H9 (cell line): ENCODE measurements at regions not wholly inside any gene's neighbourhood (a gene's known extent, or its start where the extent isn't known, plus 50 kb on each side); places are given as distances from the start of the nearest gene placed in this dataset.

Experiments
- DNase-seq: peaks from one replicate; pipeline ENCODE4 v3.0.0-alpha.2; 2017
- H2AFZ ChIP-seq: one replicate; pipeline ENCODE4 v1.6.1; 2013; ENCODE audit warnings: mild to moderate bottlenecking, low read length, control low read depth, moderate library complexity
- H2AK5ac ChIP-seq: 2 replicates; pipeline ENCODE4 v1.6.1; 2013; ENCODE audit warnings: low read length, control low read depth, mixed read lengths; ENCODE audit not compliant: insufficient read length
- H2BK120ac ChIP-seq: one replicate; pipeline ENCODE4 v1.6.1; 2013; ENCODE audit warnings: low read depth, mild to moderate bottlenecking, low read length, control low read depth, inconsistent platforms; ENCODE audit not compliant: poor library complexity, severe bottlenecking
- H2BK12ac ChIP-seq: 2 replicates; pipeline ENCODE4 v1.6.1; 2013; ENCODE audit warnings: low read length, control low read depth, mixed read lengths, low read depth; ENCODE audit not compliant: insufficient read length
- H2BK15ac ChIP-seq: 2 replicates; pipeline ENCODE4 v1.6.1; 2013; ENCODE audit warnings: low read depth, low read length, control low read depth
- H2BK20ac ChIP-seq: one replicate; pipeline ENCODE4 v1.6.1; 2013; ENCODE audit warnings: low read depth, mild to moderate bottlenecking, low read length, control low read depth, inconsistent platforms; ENCODE audit not compliant: poor library complexity, severe bottlenecking
- H2BK5ac ChIP-seq: 2 replicates; pipeline ENCODE4 v1.6.1; 2013; ENCODE audit warnings: low read length, control low read depth, mixed read lengths; ENCODE audit not compliant: insufficient read length
- H3K14ac ChIP-seq: 2 replicates; pipeline ENCODE4 v1.6.1; 2013; ENCODE audit warnings: low read length, control low read depth; ENCODE audit not compliant: insufficient read depth
- H3K18ac ChIP-seq: 2 replicates; pipeline ENCODE4 v1.6.1; 2013; ENCODE audit warnings: low read depth, mild to moderate bottlenecking, mixed read lengths, low read length, control low read depth; ENCODE audit not compliant: insufficient read length
- H3K23ac ChIP-seq: 2 replicates; pipeline ENCODE4 v1.6.1; 2013; ENCODE audit warnings: low read length, control low read depth, mixed read lengths, low read depth; ENCODE audit not compliant: insufficient read length
- H3K23me2 ChIP-seq: 2 replicates; pipeline ENCODE4 v1.6.1; 2013; ENCODE audit warnings: low read depth, mild to moderate bottlenecking, mixed read lengths, low read length, control low read depth; ENCODE audit not compliant: insufficient read length, poor library complexity, severe bottlenecking
- H3K27ac ChIP-seq: 2 replicates; pipeline ENCODE4 v1.5.1; 2013; ENCODE audit warnings: low read length, control low read depth, mixed read lengths, low read depth; ENCODE audit not compliant: insufficient read length
- H3K27me3 ChIP-seq: 2 replicates; pipeline ENCODE4 v1.6.1; 2013; ENCODE audit warnings: low read length, control low read depth, inconsistent platforms; ENCODE audit not compliant: insufficient read depth
- H3K4ac ChIP-seq: 2 replicates; pipeline ENCODE4 v1.6.1; 2013; ENCODE audit warnings: low read depth, mild to moderate bottlenecking, control low read depth, inconsistent platforms, low read length, moderate library complexity
- H3K4me1 ChIP-seq: 2 replicates; pipeline ENCODE4 v1.6.1; 2013; ENCODE audit warnings: low read length, control low read depth, inconsistent platforms; ENCODE audit not compliant: insufficient read depth
- H3K4me2 ChIP-seq: 2 replicates; pipeline ENCODE4 v1.6.1; 2013; ENCODE audit warnings: low read length, control low read depth, mixed read lengths; ENCODE audit not compliant: insufficient read length, insufficient read depth
- H3K56ac ChIP-seq: 2 replicates; pipeline ENCODE4 v1.6.1; 2013; ENCODE audit warnings: low read depth, mild to moderate bottlenecking, mixed read lengths, low read length, control low read depth; ENCODE audit not compliant: insufficient read length
- H3K79me1 ChIP-seq: 2 replicates; pipeline ENCODE4 v1.6.1; 2013; ENCODE audit warnings: low read depth, mild to moderate bottlenecking, moderate library complexity, low read length, control low read depth, inconsistent platforms; ENCODE audit not compliant: insufficient read depth, poor library complexity, severe bottlenecking
- H3K79me2 ChIP-seq: 2 replicates; pipeline ENCODE4 v1.6.1; 2013; ENCODE audit warnings: low read length, control low read depth, inconsistent platforms; ENCODE audit not compliant: insufficient read depth
- H3K9ac ChIP-seq: 2 replicates; pipeline ENCODE4 v1.6.1; 2013; ENCODE audit warnings: low read length, control low read depth, mixed read lengths; ENCODE audit not compliant: insufficient read length; ENCODE audit errors: extremely low read depth
- H3K9me3 ChIP-seq: one replicate; pipeline ENCODE4 v1.6.1; 2013; ENCODE audit warnings: low read depth, low read length, inconsistent platforms; ENCODE audit not compliant: control insufficient read depth
- H3T11ph ChIP-seq: one replicate; pipeline ENCODE4 v1.6.1; 2013; ENCODE audit warnings: mild to moderate bottlenecking, low read length, control low read depth, inconsistent platforms
- H4K20me1 ChIP-seq: one replicate; pipeline ENCODE4 v1.6.1; 2013; ENCODE audit not compliant: control insufficient read depth, insufficient read length, insufficient read depth
- H4K5ac ChIP-seq: 2 replicates; pipeline ENCODE4 v1.6.1; 2013; ENCODE audit warnings: low read depth, mild to moderate bottlenecking, mixed read lengths, low read length, control low read depth; ENCODE audit not compliant: insufficient read length
- H4K8ac ChIP-seq: replicated peaks from 2 replicates; pipeline ENCODE4 v1.6.1; 2013; ENCODE audit warnings: low read length, control low read depth, mixed read lengths, low read depth; ENCODE audit not compliant: insufficient read length
- H4K91ac ChIP-seq: 2 replicates; pipeline ENCODE4 v1.6.1; 2013; ENCODE audit warnings: low read depth, mild to moderate bottlenecking, moderate library complexity, mixed read lengths, low read length, control low read depth; ENCODE audit not compliant: insufficient read length
- H3K27ac Mint-ChIP-seq, 3 experiments: 2 replicates in 2 of 3; 3 replicates in 1 of 3; pipeline ENCODE4 v1.8.0; 2020 to 2021; ENCODE audit warnings: mixed read lengths in 3 of 3, mild to moderate bottlenecking in 1 of 3, moderate library complexity in 1 of 3
- H3K27me3 Mint-ChIP-seq: 2 replicates; pipeline ENCODE4 v1.8.0; 2021; ENCODE audit warnings: low read depth, mild to moderate bottlenecking, moderate library complexity, mixed read lengths
- H3K36me3 Mint-ChIP-seq, 3 experiments: 2 replicates in 2 of 3; 3 replicates in 1 of 3; pipeline ENCODE4 v1.8.0; 2020 to 2021; ENCODE audit warnings: low read depth in 3 of 3, mixed read lengths in 3 of 3; ENCODE audit not compliant: insufficient read depth in 1 of 3
- H3K4me1 Mint-ChIP-seq, 2 experiments: 2 replicates each; pipeline ENCODE4 v1.8.0; 2020; ENCODE audit warnings: mixed read lengths in 2 of 2
- H3K4me3 Mint-ChIP-seq, 2 experiments: 2 replicates in 1 of 2; 3 replicates in 1 of 2; pipeline ENCODE4 v1.8.0; 2020 to 2021; ENCODE audit warnings: mild to moderate bottlenecking in 2 of 2, mixed read lengths in 2 of 2, moderate library complexity in 1 of 2
- H3K9me3 Mint-ChIP-seq, 2 experiments: 2 replicates in 1 of 2; 3 replicates in 1 of 2; pipeline ENCODE4 v1.8.0; 2020; ENCODE audit warnings: mild to moderate bottlenecking in 2 of 2, mixed read lengths in 2 of 2, moderate library complexity in 1 of 2
- WGBS: extraction: QIAGEN DNeasy Blood & Tissue Kit; methylation state at CpG from one replicate; pipeline ENCODE4 v1.1.7; 2013; ENCODE audit warnings: missing lambda C conversion rate, low lambda C conversion rate, mixed read lengths; ENCODE audit not compliant: insufficient read length; ENCODE audit errors: extremely low coverage; 5-methylcytosine and 5-hydroxymethylcytosine counted together
- TF ChIP-seq, protein P1 (sequence below): fragments of 200-600 bp; sonication (generic); conservative IDR thresholded peaks from 3 replicates; pipeline ENCODE4 v1.8.0; 2021; ENCODE audit warnings: antibody characterized with exemption, mild to moderate bottlenecking

DNA sequence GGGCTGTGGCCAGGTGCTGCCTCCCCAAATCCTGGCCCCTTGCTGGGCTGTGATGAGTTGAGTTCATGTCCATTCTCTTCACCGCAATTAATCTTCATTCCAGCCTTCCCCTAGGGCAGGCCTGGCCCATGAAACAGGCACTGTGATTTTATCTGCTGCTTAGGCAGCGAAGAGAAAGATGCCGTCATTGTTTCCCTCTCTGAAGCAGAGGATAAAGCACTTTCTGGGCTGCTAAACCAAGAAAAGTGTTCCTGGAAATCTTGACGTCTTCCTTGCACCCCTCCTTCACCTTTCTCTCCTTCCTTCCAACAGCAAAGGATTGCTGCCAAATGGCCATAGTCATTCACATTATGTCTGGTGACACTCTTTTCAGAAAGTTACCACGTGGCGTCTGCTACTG lies 265.9 kb downstream of the ZEB1 start:
- Histone ChIP-seq H3K4me2 (no peak overlapping the region), H2BK5ac (no peak overlapping the region), H4K8ac (no peak overlapping the region), H3K4me1 (peaks cover 4% of the 10 kb centered on the region; the same call in 1 of the 2 replicates), H3K23ac (no peak overlapping the region), H3K27me3 (no peaks in the 10 kb centered on the region), H2BK15ac (no peak overlapping the region), H2AFZ (no peak overlapping the region), H3K9ac (no peak overlapping the region), H4K91ac (no peak overlapping the region), H3K4ac (no peak overlapping the region), H3K14ac (no peak overlapping the region; the same call in 1 of the 2 replicates), H3K56ac (no peak overlapping the region), H3T11ph (no peak overlapping the region), H3K9me3 (no peaks in the 10 kb centered on the region), H2BK12ac (no peak overlapping the region), H2AK5ac (no peak overlapping the region), H2BK120ac (no peak overlapping the region), H3K27ac (no peak overlapping the region), H2BK20ac (no peak overlapping the region), H3K23me2 (no peaks in the 10 kb centered on the region), H4K5ac (no peak overlapping the region), H3K79me2 (no peaks in the 10 kb centered on the region), H3K79me1 (no peaks in the 10 kb centered on the region), H3K18ac (no peak overlapping the region), H4K20me1 (no peaks in the 10 kb centered on the region)
- peaks cover 13 to 18% of the 10 kb centered on the region in 2 experiments for H3K4me1 Mint-ChIP-seq
- WGBS: no CpG with 5 or more reads among the region's 6 CpGs
- no peak overlapping the region for H3K27ac Mint-ChIP-seq
- no peaks in the 10 kb centered on the region; the same call in 1 of the 2 replicates for H3K27me3 Mint-ChIP-seq
- H3K9me3 Mint-ChIP-seq: peaks cover 0 to 12% of the 10 kb centered on the region in 2 experiments; a peak in 3 of 5 replicates
- H3K36me3 Mint-ChIP-seq: peaks cover 0 to 2% (median 0%) of the 10 kb centered on the region in 3 experiments; a peak in 2 of 7 replicates
- TF ChIP-seq, protein P1, sequence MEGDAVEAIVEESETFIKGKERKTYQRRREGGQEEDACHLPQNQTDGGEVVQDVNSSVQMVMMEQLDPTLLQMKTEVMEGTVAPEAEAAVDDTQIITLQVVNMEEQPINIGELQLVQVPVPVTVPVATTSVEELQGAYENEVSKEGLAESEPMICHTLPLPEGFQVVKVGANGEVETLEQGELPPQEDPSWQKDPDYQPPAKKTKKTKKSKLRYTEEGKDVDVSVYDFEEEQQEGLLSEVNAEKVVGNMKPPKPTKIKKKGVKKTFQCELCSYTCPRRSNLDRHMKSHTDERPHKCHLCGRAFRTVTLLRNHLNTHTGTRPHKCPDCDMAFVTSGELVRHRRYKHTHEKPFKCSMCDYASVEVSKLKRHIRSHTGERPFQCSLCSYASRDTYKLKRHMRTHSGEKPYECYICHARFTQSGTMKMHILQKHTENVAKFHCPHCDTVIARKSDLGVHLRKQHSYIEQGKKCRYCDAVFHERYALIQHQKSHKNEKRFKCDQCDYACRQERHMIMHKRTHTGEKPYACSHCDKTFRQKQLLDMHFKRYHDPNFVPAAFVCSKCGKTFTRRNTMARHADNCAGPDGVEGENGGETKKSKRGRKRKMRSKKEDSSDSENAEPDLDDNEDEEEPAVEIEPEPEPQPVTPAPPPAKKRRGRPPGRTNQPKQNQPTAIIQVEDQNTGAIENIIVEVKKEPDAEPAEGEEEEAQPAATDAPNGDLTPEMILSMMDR: no peak
- no peak for DNase-seq
- H3K4me3 Mint-ChIP-seq: no peak overlapping the region
